K562 (cell line): ENCODE measurements at regions not wholly inside any gene's neighbourhood (a gene's known extent, or its start where the extent isn't known, plus 50 kb on each side); places are given as distances from the start of the nearest gene placed in this dataset.

Experiments
- ATAC-seq: fragments of 200-7000 bp; cut with Tn5 transposase; 3 replicates; pipeline ENCODE4 v1.9.1; 2020; ENCODE audit warnings: moderate library complexity
- BruUV-seq: library from RNA; stranded (reverse); fragments of 400-500 nt; replicated peaks from 2 replicates; lab custom pipeline; 2021; lab: Mats Ljungman, UMichigan
- CTCF ChIA-PET: fragments of 300-600 bp; formaldehyde crosslinking; extraction: SDS; loops from one replicate; lab custom pipeline; 2021; ENCODE audit warnings: low intra/inter-chr PET ratio; lab: Yijun Ruan, JAX
- POLR2A ChIA-PET: fragments of 300-600, 350-650 bp; sonication (Branson Sonifier 250); formaldehyde crosslinking; extraction: SDS; loops from one replicate; lab custom pipeline; 2021; ENCODE audit warnings: antibody characterized with exemption, inconsistent platforms; lab: Yijun Ruan, JAX
- DNase-seq, 4 experiments: peaks; one replicate each; pipeline versions ENCODE4 v3.0.0 to v3.0.0-alpha.2; 2011 to 2018; ENCODE audit warnings: low spot score in 3 of 4, mixed read lengths in 3 of 4; ENCODE audit errors: extremely low read depth in 1 of 4
- FAIRE-seq: peaks from 2 replicates; lab custom pipeline; 2011; peaks lifted over from hg19 to GRCh38; lab: Jason Lieb, UNC
- H2AFZ ChIP-seq: 2 replicates; pipeline ENCODE4 v1.6.0; 2011; ENCODE audit warnings: low read depth, low read length, control low read depth, inconsistent platforms
- H3K27ac ChIP-seq: fragments of 200-600 bp; 3 replicates; pipeline ENCODE4 v1.8.0; 2011; ENCODE audit warnings: low read depth, mild to moderate bottlenecking, control low read depth, inconsistent platforms, low read length, moderate library complexity, mixed read lengths; ENCODE audit errors: extremely low read depth
- H3K27me3 ChIP-seq, 2 experiments: fragments of 300-600 bp in 1 of 2; 2 replicates in 1 of 2; 3 replicates in 1 of 2; pipeline versions ENCODE4 v1.6.0 to v1.8.0; 2011; ENCODE audit warnings: inconsistent platforms in 2 of 2, low read length in 2 of 2, mild to moderate bottlenecking in 1 of 2, mixed read lengths in 1 of 2, moderate library complexity in 1 of 2; ENCODE audit not compliant: control insufficient read depth in 2 of 2, insufficient read depth in 2 of 2
- H3K36me3 ChIP-seq: fragments of 300-600 bp; 3 replicates; pipeline ENCODE4 v1.8.0; 2011; ENCODE audit warnings: mild to moderate bottlenecking, low read length, inconsistent platforms; ENCODE audit not compliant: control insufficient read depth, insufficient read depth
- H3K4me1 ChIP-seq, 2 experiments: fragments of 200-600 bp in 1 of 2; replicated peaks in 1 of 2; 2 replicates in 1 of 2; 3 replicates in 1 of 2; pipeline versions ENCODE4 v1.5.1 to v1.8.0; 2011; ENCODE audit warnings: inconsistent platforms in 2 of 2, low read length in 2 of 2, mild to moderate bottlenecking in 1 of 2, mixed read lengths in 1 of 2, moderate library complexity in 1 of 2; ENCODE audit not compliant: control insufficient read depth in 2 of 2, insufficient read depth in 2 of 2
- H3K4me2 ChIP-seq: 2 replicates; pipeline ENCODE4 v1.6.1; 2011; ENCODE audit warnings: low read length, control low read depth, inconsistent platforms, mixed read lengths; ENCODE audit not compliant: insufficient read depth
- H3K4me3 ChIP-seq: fragments of 200-600 bp; sonication (generic), shearing (Covaris generic); 2 replicates; pipeline ENCODE4 v1.5.1; 2016; ENCODE audit warnings: control low read depth, inconsistent platforms
- H3K79me2 ChIP-seq: fragments of 200-600 bp; 3 replicates; pipeline ENCODE4 v1.8.0; 2011; ENCODE audit warnings: low read length, inconsistent platforms; ENCODE audit not compliant: control insufficient read depth, insufficient read depth
- H3K9ac ChIP-seq, 2 experiments: 2 replicates each; pipeline versions ENCODE4 v1.6.0 to v1.6.1; 2011; ENCODE audit warnings: low read depth in 2 of 2, low read length in 2 of 2, control low read depth in 1 of 2, inconsistent platforms in 1 of 2, mild to moderate bottlenecking in 1 of 2, mixed read lengths in 1 of 2; ENCODE audit not compliant: insufficient read depth in 1 of 2
- H3K9me1 ChIP-seq: one replicate; pipeline ENCODE4 v1.6.0; 2011; ENCODE audit warnings: inconsistent platforms, mild to moderate bottlenecking, low read length, moderate library complexity; ENCODE audit not compliant: control insufficient read depth, insufficient read depth
- H3K9me3 ChIP-seq: replicated peaks from 2 replicates; pipeline ENCODE4 v1.5.1; 2011; ENCODE audit warnings: low read depth, low read length, inconsistent platforms; ENCODE audit not compliant: control insufficient read depth, insufficient read depth
- H4K20me1 ChIP-seq: replicated peaks from 2 replicates; pipeline ENCODE4 v1.6.1; 2011; ENCODE audit warnings: low read length, inconsistent platforms, mixed read lengths; ENCODE audit not compliant: control insufficient read depth, insufficient read depth
- MEIS2 ChIP-seq: fragments of 450-650 bp; IDR thresholded peaks from 2 replicates; pipeline ENCODE4 v1.6.1; 2014; ENCODE audit warnings: mild to moderate bottlenecking; ENCODE audit not compliant: partially characterized antibody
- NFRKB ChIP-seq: fragments of 450-650 bp; IDR thresholded peaks from 2 replicates; pipeline ENCODE4 v1.6.1; 2016; ENCODE audit warnings: low read depth
- NR2F6 ChIP-seq: fragments of 450-650 bp; formaldehyde crosslinking; IDR thresholded peaks from 2 replicates; pipeline ENCODE4 v1.4.0; 2020; ENCODE audit warnings: mild to moderate bottlenecking
- SAFB ChIP-seq: fragments of 200-400 bp; formaldehyde crosslinking; IDR thresholded peaks from 2 replicates; pipeline ENCODE4 v1.6.1; 2017; ENCODE audit warnings: low read depth, low read length, borderline replicate concordance
- SMAD4 ChIP-seq: fragments of 250-450 bp; sonication (Bioruptor Pico); conservative IDR thresholded peaks from 2 replicates; pipeline ENCODE4 v1.8.0; 2021; ENCODE audit warnings: inconsistent platforms, mild to moderate bottlenecking, moderate library complexity
- ZFX ChIP-seq: sonication (generic); formaldehyde crosslinking; IDR thresholded peaks from 2 replicates; pipeline ENCODE4 v1.8.0; 2022; ENCODE audit warnings: mild to moderate bottlenecking, missing genetic modification reagents, moderate library complexity
- ZNF354B ChIP-seq: fragments of 250-450 bp; sonication (Bioruptor Pico); IDR thresholded peaks from 2 replicates; pipeline ENCODE4 v1.4.0; 2020
- ZSCAN32 ChIP-seq: fragments of 450-650 bp; formaldehyde crosslinking; IDR thresholded peaks from 2 replicates; pipeline ENCODE4 v1.4.0; 2020; ENCODE audit warnings: mild to moderate bottlenecking, moderate library complexity
- WGBS: fragments of 100-300 bp; shearing (Covaris generic); methylation state at CpG from one replicate; pipeline ENCODE4 v1.1.6; 2016; ENCODE audit warnings: low coverage, mixed read lengths; ENCODE audit not compliant: insufficient coverage; ENCODE audit errors: missing lambda C conversion rate; 5-methylcytosine and 5-hydroxymethylcytosine counted together
- in situ Hi-C: fragments of 300-500 bp; cut with MboI; formaldehyde crosslinking; loops from 4 replicates; pipeline ENCODE4 v1.15.0; 2018; ENCODE audit warnings: inconsistent platforms, mixed read lengths
- intact Hi-C: fragments of 100-400 bp; cut with micrococcal nuclease; formaldehyde crosslinking; loops from 2 replicates; pipeline ENCODE4 v1.14.2; 2022

DNA sequence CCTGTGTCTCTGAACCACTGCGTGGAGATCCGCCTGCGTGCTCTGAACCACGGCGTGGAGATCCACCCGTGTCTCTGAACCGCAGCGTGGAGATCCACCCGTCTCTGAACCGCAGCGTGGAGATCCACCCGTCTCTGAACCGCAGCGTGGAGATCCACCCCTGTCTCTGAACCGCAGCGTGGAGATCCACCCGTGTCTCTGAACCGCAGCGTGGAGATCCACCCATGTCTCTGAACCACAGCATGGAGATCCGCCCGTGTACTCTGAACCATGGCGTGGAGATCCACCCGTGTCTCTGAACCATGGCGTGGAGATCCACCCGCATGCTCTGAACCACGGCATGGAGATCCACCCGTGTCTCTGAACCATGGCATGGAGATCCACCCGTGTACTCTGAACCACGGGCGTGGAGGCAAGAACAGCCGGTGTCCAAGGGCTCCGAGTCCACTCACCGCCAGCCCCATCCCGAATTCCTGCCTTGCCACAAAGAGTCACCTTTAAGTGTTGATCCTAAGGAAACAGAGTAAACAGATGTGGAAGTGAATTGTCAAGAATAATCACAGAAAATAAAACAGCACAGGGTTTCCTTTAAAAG is 659.4 kb downstream of the BRD1 start:
- TF ChIP-seq ZSCAN32 (CRISPR knock-in tag) (no peak), SAFB (peak; percentile 93; the same call in 1 of the 2 replicates)
- Histone ChIP-seq H3K4me2 (no peak overlapping the region), H3K9ac (no peak overlapping the region), H3K79me2 (no peaks in the 10 kb centered on the region), H3K9me3 (no peaks in the 10 kb centered on the region), H3K4me3 (no peak overlapping the region), H3K4me1 (no peaks in the 10 kb centered on the region), H3K27ac (no peak overlapping the region), H2AFZ (no peak overlapping the region), H3K27me3 (peaks cover 0 to under 1% of the 10 kb centered on the region in 2 experiments; a peak in 1 of 5 replicates), H3K9me1 (no peaks in the 10 kb centered on the region), H4K20me1 (no peaks in the 10 kb centered on the region), H3K36me3 (no peaks in the 10 kb centered on the region)
- ChIA-PET POLR2A (no interaction called here), CTCF (no interaction called here)
- BruUV-seq = no TSS peak
- in situ Hi-C loops = no loop called here
- 10% methylated on average over 24 of the region's 34 CpGs for WGBS
- intact Hi-C loops = no loop called here
- DNase-seq (no peak), FAIRE-seq (no peak), ATAC-seq (no peak)

DNA sequence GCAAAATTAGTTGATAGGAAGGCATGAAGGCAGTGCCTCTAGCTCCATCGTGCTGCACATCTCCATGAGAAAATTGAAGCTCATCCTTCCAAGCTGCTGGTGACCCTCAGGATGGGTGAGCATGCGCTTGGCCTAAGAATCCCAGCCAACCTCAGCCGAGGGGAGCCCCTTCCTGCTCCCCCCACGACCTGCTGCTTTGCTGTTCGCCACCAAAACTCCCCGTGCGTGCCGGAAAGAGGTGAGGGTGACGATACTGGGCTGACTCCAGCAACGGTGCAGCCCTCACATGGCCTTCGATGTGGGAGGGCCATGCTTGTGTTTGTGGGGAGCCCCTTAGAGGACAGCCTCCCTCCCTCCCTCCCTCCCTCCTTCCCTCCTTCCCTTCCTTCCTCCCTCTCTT is 660.9 kb downstream of the BRD1 start:
- H3K27me3 ChIP-seq = peaks cover 0 to 10% of the 10 kb centered on the region in 2 experiments; a peak in 2 of 5 replicates
- FAIRE-seq (no peak), DNase-seq (no peak)
- H3K9me1 ChIP-seq = no peaks in the 10 kb centered on the region
- no peaks in the 10 kb centered on the region for H3K4me1 ChIP-seq
- POLR2A ChIA-PET = no interaction called here
- no peak overlapping the region for H3K27ac ChIP-seq
- in situ Hi-C loops = no loop called here
- CTCF ChIA-PET = no interaction called here
- H3K79me2 ChIP-seq = no peaks in the 10 kb centered on the region
- no peak overlapping the region for H2AFZ ChIP-seq
- BruUV-seq = no TSS peak
- intact Hi-C loops = no loop called here
- 0% methylated on average over 5 of the region's 11 CpGs for WGBS
- H3K9ac ChIP-seq = no peak overlapping the region
- no peaks in the 10 kb centered on the region for H3K36me3 ChIP-seq
- H4K20me1 ChIP-seq = no peaks in the 10 kb centered on the region
- no peak overlapping the region for H3K4me3 ChIP-seq
- TF ChIP-seq NFRKB = no peak
- TF ChIP-seq ZNF354B (CRISPR knock-in tag) = no peak
- TF ChIP-seq MEIS2 = no peak
- no peak for TF ChIP-seq ZFX (CRISPR knock-in tag)
- no peak for TF ChIP-seq NR2F6 (CRISPR knock-in tag)
- TF ChIP-seq SMAD4 (CRISPR knock-in tag) = no peak
- TF ChIP-seq, all 486 proteins: peak for 0
- ATAC-seq = no peak
- Histone ChIP-seq H3K9me3 (no peaks in the 10 kb centered on the region), H3K4me2 (no peak overlapping the region)
